Fibroblast of lung (primary cell): ENCODE measurements at regions not wholly inside any gene's neighbourhood (a gene's known extent, or its start where the extent isn't known, plus 50 kb on each side); places are given as distances from the start of the nearest gene placed in this dataset.

Experiments used
- DNase-seq, 2 donors: peaks; one replicate each; pipeline versions ENCODE4 v3.0.0 to v3.0.0-alpha.2; 2010; ENCODE audit warnings: low read depth in 2 of 2
- H2AFZ ChIP-seq: 2 replicates; pipeline ENCODE4 v1.5.1; 2012; ENCODE audit warnings: low read length, control low read depth, inconsistent platforms
- H3K27ac ChIP-seq: 2 replicates; pipeline ENCODE4 v1.5.1; 2011; ENCODE audit warnings: low read length, control low read depth; ENCODE audit not compliant: insufficient read depth
- H3K27me3 ChIP-seq: 2 replicates; pipeline ENCODE4 v1.5.1; 2011; ENCODE audit warnings: mild to moderate bottlenecking, low read length; ENCODE audit not compliant: control insufficient read depth, insufficient read depth
- H3K36me3 ChIP-seq: 2 replicates; pipeline ENCODE4 v1.5.1; 2011; ENCODE audit warnings: low read length; ENCODE audit not compliant: control insufficient read depth, insufficient read depth
- H3K4me1 ChIP-seq: 2 replicates; pipeline ENCODE4 v1.5.1; 2011; ENCODE audit warnings: low read length; ENCODE audit not compliant: control insufficient read depth, insufficient read depth; ENCODE audit errors: extremely low read depth
- H3K4me2 ChIP-seq: 2 replicates; pipeline ENCODE4 v1.5.1; 2011; ENCODE audit warnings: low read length, control low read depth; ENCODE audit not compliant: insufficient read depth; ENCODE audit errors: extremely low read depth
- H3K4me3 ChIP-seq, 4 experiments: fragments of 200-600 bp in 1 of 4; sonication (generic) in 1 of 4; replicated peaks in 1 of 4; 2 replicates each; pipeline ENCODE4 v1.5.1; 2011 to 2016; ENCODE audit warnings: low read length in 4 of 4, low read depth in 3 of 4, mild to moderate bottlenecking in 3 of 4, control low read depth in 2 of 4, inconsistent platforms in 1 of 4, mixed read lengths in 1 of 4; ENCODE audit not compliant: insufficient read depth in 1 of 4; ENCODE audit errors: control extremely low read depth in 1 of 4
- H3K79me2 ChIP-seq: 2 replicates; pipeline ENCODE4 v1.5.1; 2012; ENCODE audit warnings: mild to moderate bottlenecking, low read length, inconsistent platforms; ENCODE audit not compliant: control insufficient read depth, insufficient read depth
- H3K9ac ChIP-seq: 2 replicates; pipeline ENCODE4 v1.5.1; 2011; ENCODE audit warnings: mild to moderate bottlenecking, low read length, control low read depth; ENCODE audit not compliant: insufficient read depth
- H3K9me3 ChIP-seq: 2 replicates; pipeline ENCODE4 v1.5.1; 2012; ENCODE audit warnings: low read depth, low read length; ENCODE audit not compliant: control insufficient read depth, insufficient read depth
- H4K20me1 ChIP-seq: 2 replicates; pipeline ENCODE4 v1.5.1; 2011; ENCODE audit warnings: low read length; ENCODE audit not compliant: control insufficient read depth, insufficient read depth; ENCODE audit errors: extremely low read depth
- CTCF ChIP-seq, 2 donors: IDR thresholded peaks in 1 of 2; conservative IDR thresholded peaks in 1 of 2; 1 replicate in 1 of 2; 2 replicates in 1 of 2; pipeline ENCODE4 v1.5.1; 2011 to 2012; ENCODE audit warnings: low read length in 2 of 2, control low read depth in 1 of 2, inconsistent platforms in 1 of 2, low read depth in 1 of 2, mild to moderate bottlenecking in 1 of 2
- EZH2 ChIP-seq: IDR thresholded peaks from 2 replicates; pipeline ENCODE4 v1.5.1; 2012; ENCODE audit warnings: low read length, control low read depth, mild to moderate bottlenecking; ENCODE audit errors: missing control alignments

GRCh38 chr6:71579902-71580301 lies 291.3 kb downstream of the OGFRL1 start:
- TF ChIP-seq CTCF (conservative IDR thresholded peaks at IDR 0.05 in 1 of 2, IDR thresholded peaks at IDR 0.05 in 1 of 2; ENCODE audit: low read depth in 1 of 2, low read length in 2 of 2) (no peak), EZH2 (no peak)
- no peaks in the 10 kb centered on the region for H3K4me1 ChIP-seq
- H3K4me2 ChIP-seq = no peak overlapping the region

GRCh38 chr6:71582820-71583219 lies 294.2 kb downstream of the OGFRL1 start:
- no peaks in the 10 kb centered on the region for H3K36me3 ChIP-seq
- no peak overlapping the region for H3K4me3 ChIP-seq
- no peak for DNase-seq
- TF ChIP-seq EZH2 (no peak), CTCF (conservative IDR thresholded peaks at IDR 0.05 in 1 of 2, IDR thresholded peaks at IDR 0.05 in 1 of 2; ENCODE audit: low read depth in 1 of 2, low read length in 2 of 2) (no peak)
- H3K27ac ChIP-seq = no peak overlapping the region
- H4K20me1 ChIP-seq = no peaks in the 10 kb centered on the region
- no peaks in the 10 kb centered on the region for H3K4me1 ChIP-seq
- no peaks in the 10 kb centered on the region for H3K79me2 ChIP-seq
- no peak overlapping the region for H3K9ac ChIP-seq
- H3K9me3 ChIP-seq = no peaks in the 10 kb centered on the region
- no peaks in the 10 kb centered on the region for H3K27me3 ChIP-seq
- no peak overlapping the region for H2AFZ ChIP-seq
- H3K4me2 ChIP-seq = no peak overlapping the region

More at GRCh38 chr6:71579902-71580301, 291.3 kb downstream of the OGFRL1 start:
- no peak overlapping the region for H3K9ac ChIP-seq
- no peaks in the 10 kb centered on the region for H3K27me3 ChIP-seq
- no peak overlapping the region for H3K27ac ChIP-seq
- no peak overlapping the region for H3K4me3 ChIP-seq
- no peaks in the 10 kb centered on the region for H3K36me3 ChIP-seq
- H2AFZ ChIP-seq = no peak overlapping the region
- H3K9me3 ChIP-seq = no peaks in the 10 kb centered on the region
- no peaks in the 10 kb centered on the region for H3K79me2 ChIP-seq
- H4K20me1 ChIP-seq = no peaks in the 10 kb centered on the region
- DNase-seq = no peak

GRCh38 chr6:71584712-71585436 lies 296.3 kb downstream of the OGFRL1 start:
- Histone ChIP-seq H4K20me1 (no peaks in the 10 kb centered on the region), H3K9me3 (no peaks in the 10 kb centered on the region), H3K4me3 (no peak overlapping the region), H2AFZ (no peak overlapping the region), H3K36me3 (no peaks in the 10 kb centered on the region), H3K27me3 (no peaks in the 10 kb centered on the region), H3K4me1 (no peaks in the 10 kb centered on the region), H3K4me2 (no peak overlapping the region), H3K9ac (no peak overlapping the region), H3K79me2 (no peaks in the 10 kb centered on the region), H3K27ac (no peak overlapping the region)
- DNase-seq = no peak
- TF ChIP-seq EZH2 (no peak), CTCF (conservative IDR thresholded peaks at IDR 0.05 in 1 of 2, IDR thresholded peaks at IDR 0.05 in 1 of 2; ENCODE audit: low read depth in 1 of 2, low read length in 2 of 2) (no peak)
